COLO668 (cell line): ENCODE measurements at regions not wholly inside any gene's neighbourhood (a gene's known extent, or its start where the extent isn't known, plus 50 kb on each side); places are given as distances from the start of the nearest gene placed in this dataset.
"Not testable (repeated sequence)": the region's sequence is repeated elsewhere in the genome, so short reads cannot be mapped to it uniquely, and the experiment has no call there.

Experiments
- DNase-seq: peaks from one replicate; lab custom pipeline; 2025; ENCODE audit not compliant: unreplicated experiment; lab: John Stamatoyannopoulos, UW

- DNase-seq = no peak
Observed at GRCh38 chr13:44815623-44816022, 173.6 kb downstream of the NUFIP1 start.

GRCh38 chr13:44814836-44815235 is 174.4 kb downstream of the NUFIP1 start:
- no peak for DNase-seq

- no peak for DNase-seq
Observed at GRCh38 chr13:44814161-44814560, 175.1 kb downstream of the NUFIP1 start.

GRCh38 chr13:44812818-44813217 is 176.5 kb downstream of the NUFIP1 start:
- DNase-seq = no peak

- peak; percentile 90 for DNase-seq
Observed at GRCh38 chr13:44810061-44810840, 179.0 kb downstream of the NUFIP1 start.

GRCh38 chr13:44809190-44809589 is 180.1 kb downstream of the NUFIP1 start:
- DNase-seq = no peak

- no peak for DNase-seq
Observed at GRCh38 chr13:44808185-44808584, 181.1 kb downstream of the NUFIP1 start.

GRCh38 chr13:44807449-44808034 is 181.7 kb downstream of the NUFIP1 start:
- DNase-seq = no peak

- no peak for DNase-seq
Observed at GRCh38 chr13:44806826-44807225, 182.4 kb downstream of the NUFIP1 start.

- DNase-seq = no peak
Observed at GRCh38 chr13:44805585-44805984, 183.7 kb downstream of the NUFIP1 start.

- no peak for DNase-seq
Observed at GRCh38 chr13:44803390-44803789, 185.9 kb downstream of the NUFIP1 start.

GRCh38 chr13:44802491-44802890 is 186.8 kb downstream of the NUFIP1 start:
- no peak for DNase-seq

- DNase-seq = no peak
Observed at GRCh38 chr13:44801990-44802389, 187.3 kb downstream of the NUFIP1 start.

- no peak for DNase-seq
Observed at GRCh38 chr13:44800626-44801025, 188.6 kb downstream of the NUFIP1 start.

- no peak for DNase-seq
Observed at GRCh38 chr13:44797685-44798084, 191.6 kb downstream of the NUFIP1 start.

- DNase-seq = no peak
Observed at GRCh38 chr13:44796597-44797490, 192.4 kb downstream of the NUFIP1 start.

- DNase-seq = not testable (repeated sequence)
Observed at GRCh38 chr13:44796039-44796438, 193.2 kb downstream of the NUFIP1 start.

- DNase-seq = no peak
Observed at GRCh38 chr13:44795176-44795575, 194.1 kb downstream of the NUFIP1 start.

- no peak for DNase-seq
Observed at GRCh38 chr13:44792096-44792495, 197.2 kb downstream of the NUFIP1 start.

GRCh38 chr13:44790289-44790688 is 199.0 kb downstream of the NUFIP1 start:
- no peak for DNase-seq

GRCh38 chr13:44787617-44788016 is 201.7 kb downstream of the NUFIP1 start:
- DNase-seq = no peak

GRCh38 chr13:44786756-44787155 is 202.5 kb downstream of the NUFIP1 start:
- no peak for DNase-seq
